Embryonic facial prominence (tissue), 1 donor: ENCODE measurements at regions not wholly inside any gene's neighbourhood (a gene's known extent, or its start where the extent isn't known, plus 50 kb on each side); places are given as distances from the start of the nearest gene placed in this dataset.
"Not testable (repeated sequence)": the region's sequence is repeated elsewhere in the genome, so short reads cannot be mapped to it uniquely, and the experiment has no call there.

ENCODE experiments used
- DNase-seq: peaks from one replicate; pipeline ENCODE4 v3.0.0-alpha.2; 2016; ENCODE audit errors: extremely low spot score

- not testable (repeated sequence) for DNase-seq
These were observed 1246.0 kb upstream of the PABPC4L start for GRCh38 chr4:135447598-135447997.

GRCh38 chr4:135434936-135435335, 1233.3 kb upstream of the PABPC4L start:
- no peak for DNase-seq

- DNase-seq, result no peak
These were observed 1227.9 kb upstream of the PABPC4L start for GRCh38 chr4:135429528-135429927.

- no peak for DNase-seq
These were observed 1216.8 kb upstream of the PABPC4L start for GRCh38 chr4:135418353-135418752.

- no peak for DNase-seq
These were observed 1210.6 kb upstream of the PABPC4L start for GRCh38 chr4:135412213-135412612.

- DNase-seq, result no peak
These were observed 1209.7 kb upstream of the PABPC4L start for GRCh38 chr4:135411251-135411650.

- DNase-seq, result not testable (repeated sequence)
These were observed 1207.7 kb upstream of the PABPC4L start for GRCh38 chr4:135409261-135409660.

- no peak for DNase-seq
These were observed 1206.5 kb upstream of the PABPC4L start for GRCh38 chr4:135408109-135408508.

- not testable (repeated sequence) for DNase-seq
These were observed 1205.0 kb upstream of the PABPC4L start for GRCh38 chr4:135406597-135406996.

- DNase-seq, result no peak
These were observed 1184.4 kb upstream of the PABPC4L start for GRCh38 chr4:135385830-135386581.

- no peak for DNase-seq
These were observed 1182.0 kb upstream of the PABPC4L start for GRCh38 chr4:135383356-135384288.

GRCh38 chr4:135382280-135382959, 1180.8 kb upstream of the PABPC4L start:
- no peak for DNase-seq

GRCh38 chr4:135372131-135372530, 1170.5 kb upstream of the PABPC4L start:
- no peak for DNase-seq

GRCh38 chr4:135371137-135371536, 1169.5 kb upstream of the PABPC4L start:
- DNase-seq, result no peak

GRCh38 chr4:135368831-135369230, 1167.2 kb upstream of the PABPC4L start:
- DNase-seq, result no peak

GRCh38 chr4:135365065-135365464, 1163.5 kb upstream of the PABPC4L start:
- no peak for DNase-seq

- DNase-seq, result no peak
These were observed 1157.5 kb upstream of the PABPC4L start for GRCh38 chr4:135359128-135359527.

GRCh38 chr4:135357091-135357490, 1155.5 kb upstream of the PABPC4L start:
- no peak for DNase-seq

GRCh38 chr4:135354876-135355275, 1153.3 kb upstream of the PABPC4L start:
- no peak for DNase-seq

GRCh38 chr4:135353008-135353407, 1151.4 kb upstream of the PABPC4L start:
- DNase-seq, result no peak

- no peak for DNase-seq
These were observed 1142.9 kb upstream of the PABPC4L start for GRCh38 chr4:135344492-135344891.

- no peak for DNase-seq
These were observed 1136.6 kb upstream of the PABPC4L start for GRCh38 chr4:135338181-135338580.
